ENCODE measurements at regions not wholly inside any gene's neighbourhood (a gene's known extent, or its start where the extent isn't known, plus 50 kb on each side); places are given as distances from the start of the nearest gene placed in this dataset.

- H3K27me3 Mint-ChIP-seq (ENCODE audit: low read depth) = no peaks in the 10 kb centered on the region
Observed at GRCh38 chr15:35691891-35692867, 146.2 kb upstream of the DPH6 start.

GRCh38 chr15:35693286-35693685, 147.3 kb upstream of the DPH6 start:
- no peak overlapping the region for H3K4me3 Mint-ChIP-seq
- no peaks in the 10 kb centered on the region for H3K9me3 Mint-ChIP-seq
- H3K27me3 Mint-ChIP-seq (ENCODE audit: low read depth) = no peaks in the 10 kb centered on the region
- TF ChIP-seq, protein P1, sequence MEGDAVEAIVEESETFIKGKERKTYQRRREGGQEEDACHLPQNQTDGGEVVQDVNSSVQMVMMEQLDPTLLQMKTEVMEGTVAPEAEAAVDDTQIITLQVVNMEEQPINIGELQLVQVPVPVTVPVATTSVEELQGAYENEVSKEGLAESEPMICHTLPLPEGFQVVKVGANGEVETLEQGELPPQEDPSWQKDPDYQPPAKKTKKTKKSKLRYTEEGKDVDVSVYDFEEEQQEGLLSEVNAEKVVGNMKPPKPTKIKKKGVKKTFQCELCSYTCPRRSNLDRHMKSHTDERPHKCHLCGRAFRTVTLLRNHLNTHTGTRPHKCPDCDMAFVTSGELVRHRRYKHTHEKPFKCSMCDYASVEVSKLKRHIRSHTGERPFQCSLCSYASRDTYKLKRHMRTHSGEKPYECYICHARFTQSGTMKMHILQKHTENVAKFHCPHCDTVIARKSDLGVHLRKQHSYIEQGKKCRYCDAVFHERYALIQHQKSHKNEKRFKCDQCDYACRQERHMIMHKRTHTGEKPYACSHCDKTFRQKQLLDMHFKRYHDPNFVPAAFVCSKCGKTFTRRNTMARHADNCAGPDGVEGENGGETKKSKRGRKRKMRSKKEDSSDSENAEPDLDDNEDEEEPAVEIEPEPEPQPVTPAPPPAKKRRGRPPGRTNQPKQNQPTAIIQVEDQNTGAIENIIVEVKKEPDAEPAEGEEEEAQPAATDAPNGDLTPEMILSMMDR (IDR thresholded peaks at IDR 0.05; ENCODE audit: unreplicated experiment in 3 of 3) = no peak
- H3K27ac Mint-ChIP-seq = peak overlapping the region; percentile 48 to 77 (median 55)
- H3K4me1 Mint-ChIP-seq = peaks cover 46% of the 10 kb centered on the region
- no peaks in the 10 kb centered on the region for H3K36me3 Mint-ChIP-seq (ENCODE audit: low read depth)

More at GRCh38 chr15:35691891-35692867, 146.2 kb upstream of the DPH6 start:
- TF ChIP-seq, protein P1 (IDR thresholded peaks at IDR 0.05; ENCODE audit: unreplicated experiment in 3 of 3) = no peak
- Mint-ChIP-seq H3K27ac (peak overlapping the region; percentile 62 to 73 (median 66)), H3K36me3 (ENCODE audit: low read depth) (no peaks in the 10 kb centered on the region), H3K4me1 (peaks cover 35% of the 10 kb centered on the region), H3K9me3 (no peaks in the 10 kb centered on the region), H3K4me3 (no peak overlapping the region)

DNA sequence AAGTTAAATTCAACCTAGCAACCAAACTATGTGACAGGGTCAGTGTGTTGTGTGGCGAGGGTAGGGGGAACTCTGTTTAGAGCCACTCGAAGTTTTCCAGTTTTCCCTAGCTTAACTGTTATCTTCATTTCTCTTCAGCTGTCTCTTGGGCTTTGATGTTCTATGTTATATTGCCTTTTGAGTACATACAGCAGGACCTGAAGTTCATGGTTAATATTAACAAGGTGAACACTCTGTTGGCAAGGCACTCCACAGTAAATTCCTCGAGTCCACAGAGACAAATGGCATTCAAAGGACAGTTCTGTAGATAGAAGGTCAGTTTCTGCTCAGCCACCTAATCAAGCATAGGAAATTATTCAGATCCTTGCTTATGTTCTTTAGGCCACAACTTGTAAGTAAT, 147.9 kb upstream of the DPH6 start:
- peaks cover 52% of the 10 kb centered on the region for H3K4me1 Mint-ChIP-seq
- no peaks in the 10 kb centered on the region for H3K9me3 Mint-ChIP-seq
- H3K36me3 Mint-ChIP-seq (ENCODE audit: low read depth) = no peaks in the 10 kb centered on the region
- no peak overlapping the region for H3K4me3 Mint-ChIP-seq
- TF ChIP-seq, protein P1 (IDR thresholded peaks at IDR 0.05; ENCODE audit: unreplicated experiment in 3 of 3) = no peak
- peak overlapping the region; percentile 48 to 77 (median 55) for H3K27ac Mint-ChIP-seq
- H3K27me3 Mint-ChIP-seq (ENCODE audit: low read depth) = no peaks in the 10 kb centered on the region

DNA sequence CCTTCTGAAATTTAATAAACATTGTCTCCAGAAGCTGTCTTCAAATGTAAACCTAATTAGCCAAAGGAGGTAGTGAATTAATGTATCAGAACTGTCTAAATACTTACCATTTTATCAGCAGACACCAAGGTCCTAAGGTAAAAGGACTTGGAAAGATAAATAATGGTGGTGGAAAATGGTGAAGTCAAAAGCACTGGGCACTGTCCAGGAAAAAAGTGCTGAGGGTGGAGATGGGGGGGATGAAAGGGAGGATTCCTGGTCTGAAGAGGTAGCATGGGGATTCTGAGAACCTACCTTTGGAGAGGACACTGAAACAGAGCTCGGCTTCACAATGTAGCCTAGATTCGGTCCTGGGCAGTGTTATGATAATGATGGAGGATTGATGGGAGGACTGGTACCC, 149.0 kb upstream of the DPH6 start:
- H3K4me1 Mint-ChIP-seq = peaks cover 53% of the 10 kb centered on the region
- H3K36me3 Mint-ChIP-seq (ENCODE audit: low read depth) = no peaks in the 10 kb centered on the region
- TF ChIP-seq, protein P1 (IDR thresholded peaks at IDR 0.05; ENCODE audit: unreplicated experiment in 3 of 3) = no peak
- H3K27me3 Mint-ChIP-seq (ENCODE audit: low read depth) = no peaks in the 10 kb centered on the region
- no peaks in the 10 kb centered on the region for H3K9me3 Mint-ChIP-seq
- H3K27ac Mint-ChIP-seq = peak overlapping the region in 2 of 3 experiments; percentile 21 to 68
- no peak overlapping the region for H3K4me3 Mint-ChIP-seq

GRCh38 chr15:35696767-35697231, 150.8 kb upstream of the DPH6 start:
- no peaks in the 10 kb centered on the region for H3K27me3 Mint-ChIP-seq (ENCODE audit: low read depth)
- H3K36me3 Mint-ChIP-seq (ENCODE audit: low read depth) = no peaks in the 10 kb centered on the region
- peak overlapping the region; percentile 23 to 47 (median 39) for H3K27ac Mint-ChIP-seq
- TF ChIP-seq, protein P1 (IDR thresholded peaks at IDR 0.05; ENCODE audit: unreplicated experiment in 3 of 3) = no peak
- H3K9me3 Mint-ChIP-seq = no peaks in the 10 kb centered on the region
- no peak overlapping the region for H3K4me3 Mint-ChIP-seq
- H3K4me1 Mint-ChIP-seq = peaks cover 48% of the 10 kb centered on the region

All from nephron (organoid).